Left lobe of liver (tissue), 2 donors: ENCODE measurements at regions not wholly inside any gene's neighbourhood (a gene's known extent, or its start where the extent isn't known, plus 50 kb on each side); places are given as distances from the start of the nearest gene placed in this dataset.
"Not testable (repeated sequence)": the region's sequence is repeated elsewhere in the genome, so short reads cannot be mapped to it uniquely, and the experiment has no call there.

Experiments
- ATAC-seq: fragments of 200-7000 bp; cut with Tn5 transposase; one replicate; pipeline ENCODE4 v1.9.1; 2020; ENCODE audit warnings: mild to moderate bottlenecking, moderate library complexity
- DNase-seq: peaks from one replicate; pipeline ENCODE4 v3.0.0-alpha.2; 2020; ENCODE audit warnings: low spot score
- donor health status: DM: no; HTN: no; CAD: no; lungs with moderate emphysema.
- donor health status: DM: no; HTN: yes; CAD: no.

DNA sequence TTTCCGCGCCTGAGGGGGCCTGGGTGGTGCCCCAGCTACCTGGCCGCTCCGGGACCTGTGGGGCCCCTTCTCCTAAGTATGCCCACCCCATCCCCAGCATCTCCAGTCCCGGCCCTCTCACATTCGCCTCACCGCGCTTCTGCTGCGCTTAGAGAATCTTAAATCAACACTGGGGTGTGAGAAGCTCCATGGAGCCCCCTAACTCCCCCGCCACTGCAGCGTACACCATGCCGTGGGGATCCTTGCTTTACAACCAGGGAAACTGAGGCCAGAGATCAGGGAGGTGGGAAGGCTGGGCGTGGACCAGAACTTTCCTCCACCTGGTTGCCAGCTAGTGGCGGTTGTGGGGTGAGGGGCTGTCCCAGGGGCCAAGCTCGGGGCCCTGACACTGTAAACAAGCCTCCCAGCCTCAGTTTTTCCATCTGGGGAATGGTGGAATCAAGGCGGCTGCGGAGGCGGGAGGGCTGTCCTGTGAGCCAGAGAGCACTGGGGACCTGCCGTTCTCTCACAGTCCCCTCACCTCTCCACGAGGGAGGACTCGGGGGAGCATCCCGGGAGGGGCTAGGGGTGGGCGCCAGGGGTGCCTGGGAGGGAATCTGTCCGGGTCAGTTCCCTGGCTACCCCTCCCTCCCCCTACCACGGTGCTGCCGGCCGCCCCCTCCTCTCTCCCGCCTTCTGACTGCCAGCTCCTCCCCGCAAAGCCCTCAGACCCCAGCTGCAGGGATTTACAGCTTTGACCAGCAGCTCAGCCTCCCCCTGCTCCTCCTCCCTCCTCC is 161.2 kb downstream of the C9orf50 start:
- DNase-seq (peak; percentile 59), ATAC-seq (peak; percentile 22)

DNA sequence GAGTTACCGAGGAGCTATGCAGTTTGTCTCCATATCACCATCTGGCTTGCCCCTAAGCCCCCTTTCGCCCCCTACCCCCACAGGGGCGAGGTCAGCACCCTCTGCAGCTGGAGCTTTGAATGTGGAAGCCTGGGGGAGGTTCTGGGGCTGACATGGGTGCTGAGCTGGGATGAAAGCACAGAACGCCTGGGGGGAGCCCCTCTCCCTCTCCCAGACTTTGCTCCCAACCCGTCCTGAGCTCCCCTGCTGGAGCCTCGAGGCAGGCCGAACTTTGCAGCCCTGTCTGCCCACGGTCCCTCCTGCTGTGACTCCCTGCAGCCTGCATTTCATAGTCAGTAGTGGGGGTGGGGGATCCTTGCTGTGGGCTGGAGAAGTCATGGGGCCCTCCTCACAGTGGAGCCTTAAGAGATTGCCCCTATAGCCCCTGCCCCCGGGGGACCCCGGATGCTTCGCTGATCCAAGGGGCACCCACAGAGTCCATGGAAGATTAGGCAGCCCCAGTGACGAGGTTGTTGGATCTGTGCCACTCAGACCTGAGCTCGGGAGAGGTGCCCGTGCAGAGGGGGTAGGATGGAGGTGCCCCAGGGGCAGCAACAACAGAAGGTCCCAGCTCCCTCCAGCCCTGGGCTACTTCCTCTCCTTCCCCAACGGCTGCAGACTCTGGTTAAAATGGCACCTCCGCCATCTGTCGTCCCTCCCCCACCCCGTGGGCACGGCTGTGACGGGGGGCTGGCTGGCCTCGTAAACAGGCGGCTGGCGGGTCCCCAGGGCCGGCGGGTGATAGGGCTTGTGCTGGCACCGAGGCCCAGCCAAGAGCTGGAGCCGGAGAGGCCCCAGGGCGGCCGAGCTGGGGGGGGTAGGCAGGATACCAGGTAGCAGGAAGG is 162.0 kb downstream of the C9orf50 start:
- ATAC-seq (peak; percentile 6), DNase-seq (peak; percentile 62)

DNA sequence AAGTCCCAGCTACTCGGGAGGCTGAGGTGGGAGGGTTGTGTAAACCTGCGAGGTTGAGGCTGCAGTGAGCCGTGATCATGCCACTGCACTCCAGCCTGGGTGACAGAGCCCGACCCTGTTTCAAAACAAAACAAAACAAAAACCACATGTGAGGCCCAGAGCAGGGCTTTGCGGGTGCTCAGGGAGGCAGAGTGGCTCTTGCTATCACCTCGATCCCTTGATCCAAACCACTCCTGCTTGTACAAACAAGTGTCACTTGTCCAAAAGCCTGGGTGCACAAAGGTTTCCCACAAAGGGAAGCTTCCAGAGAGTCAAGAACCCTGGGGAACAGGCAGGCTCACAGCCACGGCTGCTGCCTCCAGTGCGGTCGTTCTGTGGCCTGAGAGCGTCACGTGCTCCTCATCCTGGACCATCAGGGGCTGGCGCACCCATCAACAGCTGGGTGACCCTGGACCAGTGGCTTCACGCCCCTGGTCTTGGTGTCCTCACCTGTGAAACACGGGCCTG is 162.7 kb downstream of the C9orf50 start:
- DNase-seq: peak; percentile 64
- peak; percentile 55 for ATAC-seq

DNA sequence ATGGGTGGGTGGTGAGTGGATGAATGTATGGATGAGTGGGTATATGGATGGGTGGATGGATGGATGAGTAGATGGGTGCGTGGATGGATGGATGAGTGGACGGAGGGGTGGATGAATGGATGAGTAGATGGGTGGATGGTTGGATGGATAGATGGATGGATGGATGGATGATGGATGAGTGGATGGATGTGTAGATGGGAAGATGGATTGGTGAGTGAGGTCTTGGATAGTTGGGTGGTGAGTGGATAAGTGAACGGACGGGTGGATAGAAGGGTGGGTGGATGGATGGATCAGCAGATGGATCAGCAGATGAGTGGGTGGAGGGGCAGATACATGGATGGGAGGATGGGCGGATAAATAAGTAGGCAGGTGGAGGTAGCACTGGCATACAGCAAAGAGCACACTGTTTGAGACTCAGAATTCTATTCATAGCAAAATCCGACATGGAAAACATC is 163.5 kb downstream of the C9orf50 start:
- DNase-seq (no peak), ATAC-seq (no peak)

DNA sequence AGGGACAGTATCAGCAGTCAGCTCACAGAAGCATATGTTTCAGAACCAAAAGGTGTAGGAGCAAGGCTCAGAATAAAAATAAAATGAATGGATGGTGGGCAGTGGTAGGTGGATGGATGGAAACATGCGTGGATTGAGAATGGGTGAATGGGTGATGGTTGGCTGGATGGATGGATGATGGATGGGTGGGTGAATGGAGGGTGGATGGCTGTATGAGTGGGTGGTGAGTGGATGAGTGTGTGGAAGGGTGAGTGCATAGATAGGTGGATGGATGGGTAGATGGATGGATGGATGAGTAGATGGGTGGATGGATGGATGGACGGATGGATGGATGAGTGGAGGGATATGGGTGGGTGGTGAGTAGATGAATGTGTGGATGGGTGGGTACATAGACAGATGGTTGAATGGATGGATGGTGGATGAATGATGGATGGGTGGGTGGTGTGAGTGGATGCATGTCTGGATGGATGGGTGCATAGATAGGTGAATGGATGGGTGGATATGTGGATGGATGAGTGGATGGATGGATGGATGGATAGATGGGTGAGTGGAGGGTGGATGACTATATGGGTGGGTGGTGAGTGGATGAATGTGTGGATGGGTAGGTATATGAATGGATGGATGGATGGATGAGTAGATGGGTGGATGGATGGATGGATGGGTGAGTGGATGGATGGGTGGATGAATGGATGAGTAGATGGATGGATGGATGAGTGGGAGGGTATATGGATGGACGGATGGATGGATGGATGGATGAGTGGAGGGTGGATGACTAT is 164.2 kb downstream of the C9orf50 start:
- DNase-seq (no peak), ATAC-seq (no peak)

DNA sequence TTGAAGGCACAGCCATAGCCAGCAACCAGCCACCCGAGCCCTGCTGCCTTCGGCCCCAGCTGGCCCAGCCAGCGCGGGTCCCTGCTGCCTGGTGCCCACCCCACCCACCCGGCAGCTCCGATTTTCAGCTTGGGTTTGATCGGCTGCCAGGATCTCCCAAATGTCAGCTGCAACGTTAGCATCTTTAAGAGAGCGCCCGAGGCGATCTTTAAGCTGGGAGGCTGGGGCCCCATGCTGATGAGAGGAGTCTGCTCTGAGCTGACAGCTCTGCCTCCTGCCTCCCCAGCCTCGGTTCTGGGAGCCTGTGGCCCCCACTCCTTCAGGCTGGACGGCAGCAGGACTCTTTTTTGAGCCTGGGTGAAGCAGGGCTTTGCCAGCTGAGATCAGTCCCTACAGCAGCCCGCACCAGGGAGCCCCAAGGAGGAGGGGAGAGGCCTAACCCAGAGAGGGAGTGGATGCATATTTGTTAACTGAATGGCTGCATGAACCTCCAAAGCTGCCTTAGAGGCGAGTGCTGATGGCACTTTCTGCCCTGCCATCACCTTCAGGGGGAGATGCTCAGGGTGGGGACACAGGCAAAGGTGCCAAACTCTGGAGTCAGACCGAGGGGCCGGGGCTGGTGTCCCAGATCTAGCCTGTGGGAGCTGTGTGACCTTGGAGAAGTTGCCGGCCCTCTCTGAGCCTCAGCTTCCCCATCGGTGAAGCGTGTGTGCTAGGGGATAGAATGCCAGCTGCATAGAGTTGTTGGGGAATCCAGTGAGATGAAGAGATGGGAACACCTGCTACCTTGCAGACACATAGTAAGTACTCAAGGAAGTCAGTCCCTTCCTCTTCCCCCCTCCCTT is 165.5 kb downstream of the C9orf50 start:
- no peak for ATAC-seq
- no peak for DNase-seq

DNA sequence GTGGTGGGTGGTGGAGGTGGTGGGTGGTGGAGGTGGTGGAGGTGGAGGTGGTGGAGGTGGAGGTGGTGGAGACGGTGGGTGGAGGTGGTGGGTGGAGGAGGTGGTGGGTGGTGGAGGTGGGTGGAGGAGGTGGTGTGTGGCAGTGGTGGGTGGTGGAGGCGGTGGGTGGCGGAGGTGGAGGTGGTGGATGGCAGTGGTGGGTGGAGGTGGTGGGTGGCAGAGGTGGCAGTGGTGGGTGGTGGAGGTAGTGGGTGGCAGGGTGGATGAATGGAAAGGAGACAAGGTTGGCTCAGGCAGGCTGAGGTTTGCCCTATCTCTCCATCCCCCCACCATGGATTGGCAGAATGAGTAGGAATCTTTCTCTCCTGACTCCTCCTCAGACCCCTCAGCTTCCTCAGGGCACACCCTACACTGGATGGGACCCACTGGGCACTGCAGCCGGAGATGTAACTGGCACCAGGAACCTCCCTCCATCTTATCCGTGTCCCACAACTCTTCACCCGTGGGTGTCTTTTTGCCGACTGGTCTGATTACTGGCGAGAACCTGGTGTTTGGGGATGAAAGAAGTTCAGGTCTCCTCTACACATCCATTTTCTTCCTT is 166.3 kb downstream of the C9orf50 start:
- ATAC-seq: no peak
- DNase-seq: no peak

DNA sequence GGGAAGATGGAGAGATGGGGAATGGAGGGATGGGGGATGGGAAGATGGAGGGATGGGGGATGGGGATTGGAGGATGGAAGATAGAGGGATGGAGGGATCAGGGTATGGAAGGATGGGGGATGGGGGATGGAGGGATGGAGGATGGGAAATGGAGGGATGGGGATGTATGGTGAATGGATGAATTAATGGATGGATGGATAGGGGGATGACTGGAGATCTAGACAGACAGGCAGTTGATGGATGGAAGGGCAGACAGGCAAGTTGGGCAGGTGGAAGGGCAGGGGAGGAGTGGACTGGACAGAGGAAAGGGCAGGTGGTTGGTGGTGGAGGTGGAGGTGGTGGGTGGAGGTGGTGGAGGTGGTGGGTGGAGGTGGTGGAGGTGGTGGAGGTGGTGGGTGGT is 167.2 kb downstream of the C9orf50 start:
- ATAC-seq (no peak), DNase-seq (no peak)

DNA sequence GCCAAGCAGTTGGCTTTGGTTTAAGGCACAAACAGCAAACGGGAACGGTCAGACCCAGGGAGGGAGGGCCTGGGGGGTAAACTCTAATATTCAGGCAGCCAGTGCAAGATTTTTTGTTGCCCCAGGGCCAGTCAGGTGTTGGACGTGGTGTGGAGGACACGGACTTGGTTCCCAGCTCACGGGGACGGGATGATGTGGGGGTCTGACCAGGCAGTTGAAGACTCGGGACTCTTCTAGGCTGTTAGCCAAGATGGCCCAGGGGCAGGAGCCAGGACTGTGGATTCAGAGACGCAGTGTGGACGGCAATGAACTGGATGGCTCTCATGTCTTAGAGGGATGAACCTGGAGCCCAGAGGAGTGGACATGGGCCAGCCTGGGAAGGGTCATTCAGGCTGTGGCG is 169.2 kb downstream of the C9orf50 start:
- DNase-seq (no peak), ATAC-seq (no peak)

DNA sequence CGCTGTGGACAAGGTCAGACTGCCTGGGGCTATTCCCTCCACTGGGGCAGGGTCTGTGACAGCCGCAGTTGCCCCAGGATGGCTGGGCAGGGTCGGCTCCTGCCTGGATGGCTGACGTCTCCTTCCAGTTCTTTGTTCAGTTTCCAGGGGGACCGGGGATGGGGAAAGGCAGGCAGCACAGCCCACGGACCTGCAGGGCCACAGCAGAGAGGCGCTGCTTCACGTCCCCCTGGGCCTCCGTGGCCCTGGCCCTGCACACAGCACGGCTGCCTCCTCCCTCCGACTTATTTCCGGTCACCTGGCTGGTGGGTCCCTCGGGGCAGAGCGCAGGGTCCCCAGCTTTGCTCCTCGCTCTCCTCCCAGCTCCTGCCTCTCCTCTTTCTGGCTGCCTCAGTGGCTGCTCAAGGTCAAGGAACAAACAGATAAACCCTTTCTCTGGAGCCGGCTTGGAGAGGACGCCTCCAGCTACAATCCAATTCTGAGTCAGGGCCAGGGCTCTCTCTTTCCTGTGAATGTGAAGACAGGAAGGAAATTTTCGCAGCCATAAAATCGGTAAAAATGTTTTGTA is 169.7 kb downstream of the C9orf50 start:
- peak; percentile 56 for ATAC-seq

DNA sequence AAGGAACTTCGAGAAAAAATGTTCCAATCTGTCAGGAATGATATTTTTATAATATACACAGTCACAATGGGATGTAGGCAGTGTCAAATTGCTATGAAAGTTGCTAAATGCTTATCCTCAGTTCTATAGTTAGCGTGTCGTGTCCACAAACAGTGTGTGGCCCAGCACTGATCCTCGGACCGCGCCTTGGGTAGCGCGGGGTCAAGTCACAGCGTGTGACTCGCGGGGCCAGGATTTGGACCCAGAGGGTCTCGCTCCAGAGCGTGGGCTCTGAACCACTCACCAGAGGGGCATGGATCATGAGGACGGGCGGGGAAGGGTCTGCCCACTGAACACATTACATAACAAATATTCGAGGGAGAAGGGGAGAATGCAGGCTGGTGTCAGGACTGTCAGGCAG is 171.8 kb downstream of the C9orf50 start:
- no peak for DNase-seq
- ATAC-seq: no peak

More for the DNA sequence above, 169.7 kb downstream of the C9orf50 start:
- DNase-seq: no peak

DNA sequence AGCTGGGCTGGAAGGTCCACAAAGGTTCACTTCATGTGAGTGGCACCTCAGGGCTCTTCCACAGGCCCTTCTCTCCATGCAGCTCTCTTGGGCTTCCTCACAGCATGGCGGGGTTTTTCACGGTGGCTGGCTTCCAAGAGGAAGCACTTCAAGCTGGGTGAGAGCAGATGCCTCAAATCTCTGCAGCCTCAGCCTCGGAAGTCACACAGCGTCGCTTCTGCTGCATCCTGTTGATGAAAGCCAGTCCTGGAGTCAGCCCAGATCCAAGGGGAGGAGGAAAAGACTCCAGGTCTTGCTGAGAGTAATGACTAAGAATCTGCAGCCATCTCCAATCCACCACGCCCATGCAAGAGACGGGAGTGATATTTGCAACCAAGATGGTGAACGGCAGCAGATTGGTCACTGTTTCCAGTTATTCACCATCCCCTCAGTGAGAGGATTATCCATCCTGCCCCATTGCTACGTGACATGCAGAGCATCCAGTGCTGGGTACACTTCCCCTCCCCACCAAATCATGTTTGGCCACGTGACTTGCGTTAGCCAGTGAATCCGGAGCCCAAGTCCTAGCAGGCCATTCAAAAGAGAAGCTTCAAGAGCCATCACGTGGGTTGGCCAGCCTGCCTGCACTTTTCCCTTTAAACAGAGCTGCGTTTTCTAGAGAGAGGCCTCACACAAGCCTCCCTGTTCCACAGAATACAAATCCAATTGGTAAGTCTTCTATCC is 173.9 kb downstream of the C9orf50 start:
- ATAC-seq (no peak), DNase-seq (no peak)

DNA sequence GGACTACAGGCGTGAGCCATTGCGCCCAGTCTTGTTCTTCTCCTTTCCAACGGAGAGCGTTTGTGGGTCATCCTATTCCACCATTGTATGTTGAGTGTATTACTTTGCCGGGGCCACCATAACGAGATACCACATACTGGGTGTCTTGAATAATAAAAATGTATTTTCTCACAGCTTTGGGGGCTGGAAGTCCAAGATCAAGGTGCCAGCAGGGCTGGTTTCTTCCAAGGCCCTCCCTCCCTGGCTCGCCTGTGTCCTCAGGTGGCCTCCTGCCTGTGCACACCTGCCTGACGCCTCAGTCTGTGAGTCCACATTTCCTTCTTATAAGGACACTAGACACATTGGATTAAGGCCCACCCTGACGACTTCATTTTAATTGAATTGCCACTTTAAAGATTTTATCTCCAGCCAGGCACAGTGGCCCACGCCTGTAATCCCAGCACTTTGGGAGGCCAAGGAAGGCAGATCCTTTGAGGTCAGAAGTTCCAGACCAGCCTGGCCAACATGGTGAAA is 175.1 kb downstream of the C9orf50 start:
- ATAC-seq (no peak), DNase-seq (no peak)

DNA sequence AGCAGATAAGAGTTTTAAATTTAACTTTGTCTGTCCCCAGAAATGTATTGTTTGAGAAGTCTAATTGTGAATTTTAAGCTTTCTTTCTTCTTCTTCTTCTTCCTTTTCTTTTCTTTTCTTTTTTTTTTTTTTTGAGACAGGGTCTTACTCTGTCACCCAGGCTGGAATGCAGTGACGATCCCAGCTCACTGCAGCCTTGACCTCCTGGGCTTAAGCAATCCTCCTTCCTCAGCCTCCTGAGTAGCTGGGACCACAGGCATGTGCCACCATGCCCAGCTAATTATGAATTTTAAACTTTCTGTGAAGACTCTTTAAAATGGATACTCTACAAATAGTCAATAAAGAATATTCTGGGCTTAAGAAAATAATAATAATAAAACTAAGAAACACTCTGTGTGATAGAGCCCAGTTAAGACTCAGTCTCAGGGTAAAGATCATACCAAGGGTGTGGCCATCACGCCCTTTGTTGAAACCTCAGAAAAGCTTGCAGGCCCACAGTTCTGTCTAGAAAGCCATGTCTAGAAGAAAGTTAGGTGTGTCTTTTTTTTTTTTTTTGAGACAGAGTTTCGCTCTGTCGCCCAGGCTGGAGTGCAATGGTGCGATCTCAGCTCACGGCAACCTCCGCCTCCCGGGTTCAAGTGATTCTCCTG is 177.3 kb downstream of the C9orf50 start:
- ATAC-seq, DNase-seq: not testable (repeated sequence)

DNA sequence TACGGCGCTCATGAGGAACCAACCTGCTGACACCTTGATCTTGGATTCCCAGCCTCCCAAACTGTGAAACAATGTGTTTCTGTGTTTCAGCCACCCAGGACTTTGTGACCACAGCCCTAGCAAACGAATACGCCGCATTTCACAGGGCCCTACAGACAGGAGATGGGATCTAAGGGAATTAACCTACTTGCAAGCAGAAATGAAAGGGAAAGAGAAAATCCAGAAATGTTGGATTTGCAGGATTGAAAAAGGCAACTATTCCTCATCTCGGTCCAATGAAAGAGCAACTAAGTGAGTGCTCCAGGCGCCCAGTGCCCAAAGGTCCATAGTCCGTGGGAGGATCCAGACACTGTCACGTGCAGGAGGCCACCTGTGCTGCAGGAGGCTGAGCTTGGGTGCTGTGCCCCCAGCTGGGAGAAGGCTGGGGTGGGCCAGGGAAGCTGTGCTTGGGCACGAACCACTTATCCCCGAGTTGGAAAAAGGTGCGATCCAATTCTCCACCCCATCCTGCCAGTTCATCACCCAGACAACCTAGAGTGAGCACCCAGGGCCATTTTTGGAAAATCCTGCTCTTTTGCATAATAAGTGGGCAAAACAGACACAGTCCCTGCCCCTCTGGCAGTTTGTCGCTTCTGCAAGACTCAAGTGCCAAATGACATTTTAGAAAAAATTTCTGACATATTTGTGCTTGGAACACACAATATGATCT is 177.9 kb downstream of the C9orf50 start:
- DNase-seq (peak; percentile 90), ATAC-seq (peak; percentile 96)

DNA sequence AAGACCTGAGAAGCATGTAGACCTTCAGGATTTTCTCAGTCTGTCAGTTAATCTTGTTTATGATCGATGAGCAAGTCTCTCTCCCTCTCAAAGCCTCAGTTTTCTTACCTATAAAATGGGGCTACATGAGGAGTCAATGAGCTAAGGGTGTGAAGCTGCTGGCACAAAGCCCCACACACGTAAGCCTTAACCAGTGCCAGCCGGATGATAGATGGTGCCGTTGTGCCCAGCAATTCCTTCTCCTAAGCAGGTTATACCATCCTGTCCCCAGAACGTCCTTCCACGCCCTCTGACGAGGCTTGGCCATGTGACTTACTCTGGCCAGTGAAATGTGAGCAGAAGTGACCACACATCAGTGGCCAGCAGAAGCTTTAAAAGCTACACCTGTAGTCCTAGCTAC is 179.0 kb downstream of the C9orf50 start:
- no peak for DNase-seq
- no peak for ATAC-seq
